WTC11 (cell line): ENCODE measurements at regions not wholly inside any gene's neighbourhood (a gene's known extent, or its start where the extent isn't known, plus 50 kb on each side); places are given as distances from the start of the nearest gene placed in this dataset.

Experiments used
- ATAC-seq: fragments of 200-7000 bp; cut with Tn5 transposase; 2 replicates; pipeline ENCODE4 v1.10.0; 2021; ENCODE audit warnings: mild to moderate bottlenecking, moderate library complexity
- CTCF ChIA-PET: fragments of 300-600 bp; sonication (Branson Sonifier 250); formaldehyde crosslinking; loops from one replicate; lab custom pipeline; 2021; ENCODE audit warnings: antibody characterized with exemption; lab: Charles Lee
- POLR2A ChIA-PET: fragments of 350-600 bp; sonication (Branson Sonifier 250); formaldehyde crosslinking; loops from one replicate; lab custom pipeline; 2021; ENCODE audit warnings: antibody characterized with exemption; lab: Charles Lee
- DNase-seq: peaks from one replicate; pipeline ENCODE4 v3.0.0; 2021; ENCODE audit warnings: low spot score
- H3K27ac Mint-ChIP-seq: 2 replicates; pipeline ENCODE4 v1.8.0; 2021; ENCODE audit warnings: mixed read lengths
- H3K27me3 Mint-ChIP-seq: 2 replicates; pipeline ENCODE4 v1.8.0; 2021; ENCODE audit warnings: low read depth, mild to moderate bottlenecking, moderate library complexity, mixed read lengths
- H3K36me3 Mint-ChIP-seq: 2 replicates; pipeline ENCODE4 v1.8.0; 2021; ENCODE audit warnings: mixed read lengths
- H3K4me1 Mint-ChIP-seq: 2 replicates; pipeline ENCODE4 v1.8.0; 2022; ENCODE audit warnings: mixed read lengths
- H3K4me3 Mint-ChIP-seq: 2 replicates; pipeline ENCODE4 v1.8.0; 2021; ENCODE audit warnings: mild to moderate bottlenecking, moderate library complexity, mixed read lengths
- H3K9me3 Mint-ChIP-seq: 2 replicates; pipeline ENCODE4 v1.8.0; 2021; ENCODE audit warnings: mixed read lengths
- CREM ChIP-seq: sonication (generic); formaldehyde crosslinking; IDR thresholded peaks from 2 replicates; pipeline ENCODE4 v1.8.1; 2022; ENCODE audit warnings: mild to moderate bottlenecking, missing genetic modification reagents, moderate library complexity
- EMX1 ChIP-seq: fragments of 250-450 bp; sonication (Bioruptor Pico); IDR thresholded peaks from 2 replicates; pipeline ENCODE4 v1.8.0; 2021; ENCODE audit warnings: mild to moderate bottlenecking
- FOXP1 ChIP-seq: sonication (generic); formaldehyde crosslinking; IDR thresholded peaks from 2 replicates; pipeline ENCODE4 v1.8.0; 2022; ENCODE audit warnings: missing genetic modification reagents, mild to moderate bottlenecking, moderate library complexity, borderline replicate concordance
- GTF2I ChIP-seq: fragments of 250-450 bp; sonication (Bioruptor Pico); conservative IDR thresholded peaks from 2 replicates; pipeline ENCODE4 v1.4.0; 2021; ENCODE audit warnings: mild to moderate bottlenecking
- MYBL2 ChIP-seq: sonication (generic); formaldehyde crosslinking; IDR thresholded peaks from 2 replicates; pipeline ENCODE4 v1.8.1; 2023; ENCODE audit warnings: mild to moderate bottlenecking, moderate library complexity, missing genetic modification reagents
- NR3C1 ChIP-seq: sonication (generic); formaldehyde crosslinking; conservative IDR thresholded peaks from 2 replicates; pipeline ENCODE4 v1.8.1; 2023; ENCODE audit warnings: low read depth, mild to moderate bottlenecking, missing genetic modification reagents
- OVOL2 ChIP-seq: fragments of 250-450 bp; sonication (Bioruptor Pico); IDR thresholded peaks from 2 replicates; pipeline ENCODE4 v1.9.0; 2021; ENCODE audit warnings: mild to moderate bottlenecking, borderline replicate concordance
- ZNF416 ChIP-seq: fragments of 250-450 bp; sonication (Bioruptor Pico); IDR thresholded peaks from 2 replicates; pipeline ENCODE4 v1.9.0; 2021; ENCODE audit warnings: mild to moderate bottlenecking, inconsistent platforms
- TF ChIP-seq, protein P1 (sequence below): sonication (generic); formaldehyde crosslinking; IDR thresholded peaks from 2 replicates; pipeline ENCODE4 v1.8.0; 2022; ENCODE audit warnings: mild to moderate bottlenecking, missing genetic modification reagents
- TF ChIP-seq, protein P2 (sequence below): sonication (generic); formaldehyde crosslinking; IDR thresholded peaks from 2 replicates; pipeline ENCODE4 v1.8.0; 2022; ENCODE audit warnings: mild to moderate bottlenecking, missing genetic modification reagents
- TF ChIP-seq, protein P3 (sequence below): fragments of 250-450 bp; sonication (Bioruptor Pico); IDR thresholded peaks from 2 replicates; pipeline ENCODE4 v1.9.0; 2021; ENCODE audit warnings: mild to moderate bottlenecking
- TF ChIP-seq, protein P4 (sequence below): sonication (generic); formaldehyde crosslinking; IDR thresholded peaks from 2 replicates; pipeline ENCODE4 v1.8.0; 2023; ENCODE audit warnings: missing genetic modification reagents, mild to moderate bottlenecking, borderline replicate concordance
- TF ChIP-seq, protein P5 (sequence below): sonication (generic); formaldehyde crosslinking; conservative IDR thresholded peaks from 2 replicates; pipeline ENCODE4 v1.8.1; 2022; ENCODE audit warnings: mild to moderate bottlenecking, missing genetic modification reagents
- TF ChIP-seq, protein P6 (sequence below): sonication (generic); formaldehyde crosslinking; IDR thresholded peaks from 2 replicates; pipeline ENCODE4 v1.8.1; 2022; ENCODE audit warnings: mild to moderate bottlenecking, moderate library complexity, missing genetic modification reagents
- TF ChIP-seq, protein P7 (sequence below): sonication (generic); formaldehyde crosslinking; IDR thresholded peaks from 2 replicates; pipeline ENCODE4 v1.8.1; 2023; ENCODE audit warnings: mild to moderate bottlenecking, missing genetic modification reagents, borderline replicate concordance
- TF ChIP-seq, protein P8 (sequence below): fragments of 250-450 bp; sonication (Bioruptor Pico); conservative IDR thresholded peaks from 2 replicates; pipeline ENCODE4 v1.9.0; 2021; ENCODE audit warnings: mild to moderate bottlenecking

DNA sequence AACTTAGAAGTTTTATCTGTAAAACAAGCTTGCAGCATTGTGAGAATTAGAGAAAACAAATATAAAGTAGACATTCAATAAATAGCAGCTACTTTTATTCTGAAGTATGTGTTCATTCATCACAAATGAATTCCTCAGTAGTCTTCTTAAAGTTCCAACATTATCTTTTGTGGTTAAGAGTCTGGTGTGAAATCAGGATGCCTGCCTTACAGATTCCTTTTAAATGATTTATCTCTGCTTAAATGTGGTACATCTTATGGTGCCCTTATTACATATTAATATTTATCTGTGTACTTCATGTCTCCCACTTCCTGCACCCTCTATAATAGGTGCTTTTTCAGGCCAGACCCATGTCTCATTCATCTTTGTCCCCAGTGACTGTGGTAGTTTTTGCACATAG lies 595.0 kb downstream of the STK39 start (continued):
- TF ChIP-seq NR3C1 (no peak), OVOL2 (CRISPR knock-in tag) (no peak), ZNF416 (no peak), FOXP1 (CRISPR knock-in tag) (no peak)
- TF ChIP-seq, protein P1, sequence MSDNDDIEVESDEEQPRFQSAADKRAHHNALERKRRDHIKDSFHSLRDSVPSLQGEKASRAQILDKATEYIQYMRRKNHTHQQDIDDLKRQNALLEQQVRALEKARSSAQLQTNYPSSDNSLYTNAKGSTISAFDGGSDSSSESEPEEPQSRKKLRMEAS = no peak
- TF ChIP-seq, protein P2, sequence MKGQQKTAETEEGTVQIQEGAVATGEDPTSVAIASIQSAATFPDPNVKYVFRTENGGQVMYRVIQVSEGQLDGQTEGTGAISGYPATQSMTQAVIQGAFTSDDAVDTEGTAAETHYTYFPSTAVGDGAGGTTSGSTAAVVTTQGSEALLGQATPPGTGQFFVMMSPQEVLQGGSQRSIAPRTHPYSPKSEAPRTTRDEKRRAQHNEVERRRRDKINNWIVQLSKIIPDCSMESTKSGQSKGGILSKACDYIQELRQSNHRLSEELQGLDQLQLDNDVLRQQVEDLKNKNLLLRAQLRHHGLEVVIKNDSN (CRISPR knock-in tag) = no peak
- TF ChIP-seq, protein P3, sequence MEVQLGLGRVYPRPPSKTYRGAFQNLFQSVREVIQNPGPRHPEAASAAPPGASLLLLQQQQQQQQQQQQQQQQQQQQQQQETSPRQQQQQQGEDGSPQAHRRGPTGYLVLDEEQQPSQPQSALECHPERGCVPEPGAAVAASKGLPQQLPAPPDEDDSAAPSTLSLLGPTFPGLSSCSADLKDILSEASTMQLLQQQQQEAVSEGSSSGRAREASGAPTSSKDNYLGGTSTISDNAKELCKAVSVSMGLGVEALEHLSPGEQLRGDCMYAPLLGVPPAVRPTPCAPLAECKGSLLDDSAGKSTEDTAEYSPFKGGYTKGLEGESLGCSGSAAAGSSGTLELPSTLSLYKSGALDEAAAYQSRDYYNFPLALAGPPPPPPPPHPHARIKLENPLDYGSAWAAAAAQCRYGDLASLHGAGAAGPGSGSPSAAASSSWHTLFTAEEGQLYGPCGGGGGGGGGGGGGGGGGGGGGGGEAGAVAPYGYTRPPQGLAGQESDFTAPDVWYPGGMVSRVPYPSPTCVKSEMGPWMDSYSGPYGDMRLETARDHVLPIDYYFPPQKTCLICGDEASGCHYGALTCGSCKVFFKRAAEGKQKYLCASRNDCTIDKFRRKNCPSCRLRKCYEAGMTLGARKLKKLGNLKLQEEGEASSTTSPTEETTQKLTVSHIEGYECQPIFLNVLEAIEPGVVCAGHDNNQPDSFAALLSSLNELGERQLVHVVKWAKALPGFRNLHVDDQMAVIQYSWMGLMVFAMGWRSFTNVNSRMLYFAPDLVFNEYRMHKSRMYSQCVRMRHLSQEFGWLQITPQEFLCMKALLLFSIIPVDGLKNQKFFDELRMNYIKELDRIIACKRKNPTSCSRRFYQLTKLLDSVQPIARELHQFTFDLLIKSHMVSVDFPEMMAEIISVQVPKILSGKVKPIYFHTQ (CRISPR knock-in tag) = no peak
- TF ChIP-seq, protein P4, sequence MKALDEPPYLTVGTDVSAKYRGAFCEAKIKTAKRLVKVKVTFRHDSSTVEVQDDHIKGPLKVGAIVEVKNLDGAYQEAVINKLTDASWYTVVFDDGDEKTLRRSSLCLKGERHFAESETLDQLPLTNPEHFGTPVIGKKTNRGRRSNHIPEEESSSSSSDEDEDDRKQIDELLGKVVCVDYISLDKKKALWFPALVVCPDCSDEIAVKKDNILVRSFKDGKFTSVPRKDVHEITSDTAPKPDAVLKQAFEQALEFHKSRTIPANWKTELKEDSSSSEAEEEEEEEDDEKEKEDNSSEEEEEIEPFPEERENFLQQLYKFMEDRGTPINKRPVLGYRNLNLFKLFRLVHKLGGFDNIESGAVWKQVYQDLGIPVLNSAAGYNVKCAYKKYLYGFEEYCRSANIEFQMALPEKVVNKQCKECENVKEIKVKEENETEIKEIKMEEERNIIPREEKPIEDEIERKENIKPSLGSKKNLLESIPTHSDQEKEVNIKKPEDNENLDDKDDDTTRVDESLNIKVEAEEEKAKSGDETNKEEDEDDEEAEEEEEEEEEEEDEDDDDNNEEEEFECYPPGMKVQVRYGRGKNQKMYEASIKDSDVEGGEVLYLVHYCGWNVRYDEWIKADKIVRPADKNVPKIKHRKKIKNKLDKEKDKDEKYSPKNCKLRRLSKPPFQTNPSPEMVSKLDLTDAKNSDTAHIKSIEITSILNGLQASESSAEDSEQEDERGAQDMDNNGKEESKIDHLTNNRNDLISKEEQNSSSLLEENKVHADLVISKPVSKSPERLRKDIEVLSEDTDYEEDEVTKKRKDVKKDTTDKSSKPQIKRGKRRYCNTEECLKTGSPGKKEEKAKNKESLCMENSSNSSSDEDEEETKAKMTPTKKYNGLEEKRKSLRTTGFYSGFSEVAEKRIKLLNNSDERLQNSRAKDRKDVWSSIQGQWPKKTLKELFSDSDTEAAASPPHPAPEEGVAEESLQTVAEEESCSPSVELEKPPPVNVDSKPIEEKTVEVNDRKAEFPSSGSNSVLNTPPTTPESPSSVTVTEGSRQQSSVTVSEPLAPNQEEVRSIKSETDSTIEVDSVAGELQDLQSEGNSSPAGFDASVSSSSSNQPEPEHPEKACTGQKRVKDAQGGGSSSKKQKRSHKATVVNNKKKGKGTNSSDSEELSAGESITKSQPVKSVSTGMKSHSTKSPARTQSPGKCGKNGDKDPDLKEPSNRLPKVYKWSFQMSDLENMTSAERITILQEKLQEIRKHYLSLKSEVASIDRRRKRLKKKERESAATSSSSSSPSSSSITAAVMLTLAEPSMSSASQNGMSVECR (CRISPR knock-in tag) = no peak

DNA sequence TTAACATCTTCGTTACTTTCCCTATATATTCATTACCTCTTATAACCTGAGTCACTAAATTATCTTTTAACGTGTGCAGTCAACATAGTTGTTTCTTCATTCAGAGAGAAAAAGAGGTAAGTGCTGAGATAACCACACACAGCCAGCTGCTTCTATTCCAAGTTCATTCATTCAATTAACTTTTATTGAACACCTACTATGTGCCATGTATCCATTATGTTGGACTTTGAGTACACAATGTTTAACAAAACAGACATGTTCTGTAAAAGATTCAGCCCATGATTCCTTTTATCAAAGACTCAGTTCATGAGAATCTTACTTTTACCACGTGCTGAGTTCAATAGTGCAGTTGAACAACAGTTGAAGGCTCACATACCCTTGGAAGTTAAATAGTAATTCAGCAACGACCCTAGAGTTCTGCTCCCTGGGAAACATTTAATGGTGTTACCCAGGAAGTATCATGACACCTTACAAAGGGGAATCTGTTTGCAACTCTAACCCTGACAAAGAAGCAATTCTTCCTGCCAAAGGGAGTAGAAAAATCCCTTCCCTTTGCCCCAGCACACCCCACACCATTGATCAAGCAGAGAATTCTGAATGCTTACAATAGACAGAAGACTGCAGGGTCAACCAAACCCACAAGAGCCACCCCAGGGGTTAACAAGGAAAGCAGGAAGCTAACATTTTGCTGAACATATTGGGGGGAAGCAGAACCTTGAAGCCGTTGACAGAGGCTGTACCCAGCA lies 595.8 kb downstream of the STK39 start:
- Mint-ChIP-seq H3K4me1 (peaks cover 11% of the 10 kb centered on the region), H3K27me3 (no peaks in the 10 kb centered on the region), H3K27ac (peak overlapping the region; percentile 39), H3K4me3 (no peak overlapping the region), H3K9me3 (peaks cover 8% of the 10 kb centered on the region; the same call in 1 of the 2 replicates), H3K36me3 (peaks cover 3% of the 10 kb centered on the region)
- ChIA-PET POLR2A (no interaction called here), CTCF (no interaction called here)
- no peak for DNase-seq
- ATAC-seq = peak; percentile 52
- TF ChIP-seq GTF2I (CRISPR knock-in tag) = no peak
- TF ChIP-seq, protein P2 (CRISPR knock-in tag) = no peak
- no peak for TF ChIP-seq EMX1 (CRISPR knock-in tag)
- TF ChIP-seq, protein P5, sequence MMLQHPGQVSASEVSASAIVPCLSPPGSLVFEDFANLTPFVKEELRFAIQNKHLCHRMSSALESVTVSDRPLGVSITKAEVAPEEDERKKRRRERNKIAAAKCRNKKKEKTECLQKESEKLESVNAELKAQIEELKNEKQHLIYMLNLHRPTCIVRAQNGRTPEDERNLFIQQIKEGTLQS (CRISPR knock-in tag) = no peak
- TF ChIP-seq, protein P6, sequence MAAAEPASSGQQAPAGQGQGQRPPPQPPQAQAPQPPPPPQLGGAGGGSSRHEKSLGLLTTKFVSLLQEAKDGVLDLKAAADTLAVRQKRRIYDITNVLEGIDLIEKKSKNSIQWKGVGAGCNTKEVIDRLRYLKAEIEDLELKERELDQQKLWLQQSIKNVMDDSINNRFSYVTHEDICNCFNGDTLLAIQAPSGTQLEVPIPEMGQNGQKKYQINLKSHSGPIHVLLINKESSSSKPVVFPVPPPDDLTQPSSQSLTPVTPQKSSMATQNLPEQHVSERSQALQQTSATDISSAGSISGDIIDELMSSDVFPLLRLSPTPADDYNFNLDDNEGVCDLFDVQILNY (CRISPR knock-in tag) = no peak
- no peak for TF ChIP-seq MYBL2 (CRISPR knock-in tag)
- TF ChIP-seq, protein P7, sequence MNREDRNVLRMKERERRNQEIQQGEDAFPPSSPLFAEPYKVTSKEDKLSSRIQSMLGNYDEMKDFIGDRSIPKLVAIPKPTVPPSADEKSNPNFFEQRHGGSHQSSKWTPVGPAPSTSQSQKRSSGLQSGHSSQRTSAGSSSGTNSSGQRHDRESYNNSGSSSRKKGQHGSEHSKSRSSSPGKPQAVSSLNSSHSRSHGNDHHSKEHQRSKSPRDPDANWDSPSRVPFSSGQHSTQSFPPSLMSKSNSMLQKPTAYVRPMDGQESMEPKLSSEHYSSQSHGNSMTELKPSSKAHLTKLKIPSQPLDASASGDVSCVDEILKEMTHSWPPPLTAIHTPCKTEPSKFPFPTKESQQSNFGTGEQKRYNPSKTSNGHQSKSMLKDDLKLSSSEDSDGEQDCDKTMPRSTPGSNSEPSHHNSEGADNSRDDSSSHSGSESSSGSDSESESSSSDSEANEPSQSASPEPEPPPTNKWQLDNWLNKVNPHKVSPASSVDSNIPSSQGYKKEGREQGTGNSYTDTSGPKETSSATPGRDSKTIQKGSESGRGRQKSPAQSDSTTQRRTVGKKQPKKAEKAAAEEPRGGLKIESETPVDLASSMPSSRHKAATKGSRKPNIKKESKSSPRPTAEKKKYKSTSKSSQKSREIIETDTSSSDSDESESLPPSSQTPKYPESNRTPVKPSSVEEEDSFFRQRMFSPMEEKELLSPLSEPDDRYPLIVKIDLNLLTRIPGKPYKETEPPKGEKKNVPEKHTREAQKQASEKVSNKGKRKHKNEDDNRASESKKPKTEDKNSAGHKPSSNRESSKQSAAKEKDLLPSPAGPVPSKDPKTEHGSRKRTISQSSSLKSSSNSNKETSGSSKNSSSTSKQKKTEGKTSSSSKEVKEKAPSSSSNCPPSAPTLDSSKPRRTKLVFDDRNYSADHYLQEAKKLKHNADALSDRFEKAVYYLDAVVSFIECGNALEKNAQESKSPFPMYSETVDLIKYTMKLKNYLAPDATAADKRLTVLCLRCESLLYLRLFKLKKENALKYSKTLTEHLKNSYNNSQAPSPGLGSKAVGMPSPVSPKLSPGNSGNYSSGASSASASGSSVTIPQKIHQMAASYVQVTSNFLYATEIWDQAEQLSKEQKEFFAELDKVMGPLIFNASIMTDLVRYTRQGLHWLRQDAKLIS (CRISPR knock-in tag) = no peak
- TF ChIP-seq, protein P8, sequence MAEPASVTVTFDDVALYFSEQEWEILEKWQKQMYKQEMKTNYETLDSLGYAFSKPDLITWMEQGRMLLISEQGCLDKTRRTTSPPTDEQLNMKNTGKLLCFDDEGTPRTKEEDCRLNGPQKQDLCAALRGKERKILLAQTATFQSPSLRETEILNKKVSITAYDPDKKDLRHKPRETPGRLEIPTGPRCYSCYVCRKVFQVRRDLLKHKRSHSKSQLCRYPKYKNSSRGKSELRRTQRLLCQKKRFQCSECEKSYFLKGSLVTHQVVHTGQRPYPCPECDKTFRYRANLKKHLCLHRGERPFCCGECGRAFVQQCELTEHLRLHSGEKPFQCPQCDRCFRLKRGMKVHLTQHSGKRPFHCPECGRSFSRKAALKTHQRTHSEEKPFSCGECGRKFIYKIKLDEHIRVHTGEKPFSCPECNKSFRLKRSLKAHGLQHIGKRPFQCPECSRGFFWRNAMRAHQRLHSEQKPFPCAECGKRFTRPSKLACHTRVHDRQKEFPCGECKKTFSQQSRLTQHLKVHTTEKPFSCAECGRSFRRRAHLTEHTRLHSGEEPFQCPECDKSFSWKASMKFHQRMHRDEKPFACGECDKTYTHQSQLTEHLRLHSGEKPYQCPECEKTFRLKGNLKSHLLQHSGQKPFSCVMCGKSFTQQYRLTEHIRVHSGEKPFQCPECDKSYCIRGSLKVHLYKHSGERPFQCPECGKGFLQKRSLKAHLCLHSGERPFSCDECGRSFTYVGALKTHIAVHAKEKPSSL = no peak
- TF ChIP-seq CREM (CRISPR knock-in tag) = no peak
